IMR-90 (cell line): ENCODE measurements at regions not wholly inside any gene's neighbourhood (a gene's known extent, or its start where the extent isn't known, plus 50 kb on each side); places are given as distances from the start of the nearest gene placed in this dataset.

Source experiments
- ATAC-seq: fragments of 200-7000 bp; cut with Tn5 transposase; 2 replicates; pipeline ENCODE4 v1.9.1; 2020; ENCODE audit warnings: low read depth, mild to moderate bottlenecking, moderate library complexity
- BruUV-seq: library from RNA; stranded (reverse); fragments of 400-500 nt; replicated peaks from 2 replicates; lab custom pipeline; 2021; lab: Mats Ljungman, UMichigan
- CTCF ChIA-PET: fragments of 300-600 bp; formaldehyde crosslinking; extraction: SDS; loops from one replicate; lab custom pipeline; 2021; ENCODE audit warnings: antibody characterized with exemption; lab: Yijun Ruan, JAX
- POLR2A ChIA-PET: fragments of 300-600 bp; sonication (Branson Sonifier 250); formaldehyde crosslinking; loops from one replicate; lab custom pipeline; 2022; ENCODE audit warnings: antibody characterized with exemption; ENCODE audit not compliant: unreplicated experiment; lab: Charles Lee
- DNase-seq: peaks from one replicate; pipeline ENCODE4 v3.0.0; 2013
- H2AFZ ChIP-seq: replicated peaks from 2 replicates; pipeline ENCODE3; 2013; ENCODE audit warnings: low read length, mild to moderate bottlenecking; ENCODE audit not compliant: poor library complexity
- H2AK5ac ChIP-seq: 2 replicates; pipeline ENCODE4 v1.6.1; 2013; ENCODE audit warnings: low read depth, low read length, inconsistent platforms
- H2AK9ac ChIP-seq: replicated peaks from 2 replicates; pipeline ENCODE3; 2013; ENCODE audit warnings: mild to moderate bottlenecking, low read depth, low read length, moderate library complexity; ENCODE audit not compliant: poor library complexity
- H2BK120ac ChIP-seq: 2 replicates; pipeline ENCODE4 v1.6.1; 2013; ENCODE audit warnings: low read depth, low read length, inconsistent platforms
- H2BK15ac ChIP-seq: 3 replicates; pipeline ENCODE4 v1.6.1; 2013; ENCODE audit warnings: low read depth, low read length, inconsistent platforms
- H2BK20ac ChIP-seq: 2 replicates; pipeline ENCODE4 v1.6.1; 2013; ENCODE audit warnings: low read depth, mild to moderate bottlenecking, inconsistent platforms, low read length, moderate library complexity
- H2BK5ac ChIP-seq: 2 replicates; pipeline ENCODE4 v1.6.1; 2013; ENCODE audit warnings: mild to moderate bottlenecking, low read depth, low read length, inconsistent platforms; ENCODE audit not compliant: poor library complexity, severe bottlenecking
- H3K14ac ChIP-seq: replicated peaks from 2 replicates; pipeline ENCODE4 v1.6.1; 2013; ENCODE audit warnings: low read depth, low read length, inconsistent platforms
- H3K18ac ChIP-seq: 2 replicates; pipeline ENCODE4 v1.6.1; 2013; ENCODE audit warnings: low read depth, low read length, control low read depth
- H3K23ac ChIP-seq: 2 replicates; pipeline ENCODE4 v1.6.1; 2013; ENCODE audit warnings: low read depth, low read length, inconsistent platforms
- H3K27ac ChIP-seq: 2 replicates; pipeline ENCODE4 v1.5.1; 2013; ENCODE audit warnings: mild to moderate bottlenecking, control low read depth, low read length; ENCODE audit not compliant: insufficient read depth
- H3K27me3 ChIP-seq: 2 replicates; pipeline ENCODE4 v1.6.1; 2013; ENCODE audit warnings: low read length; ENCODE audit not compliant: control insufficient read depth, insufficient read depth
- H3K36me3 ChIP-seq: 2 replicates; pipeline ENCODE4 v1.6.1; 2013; ENCODE audit warnings: low read length, mixed read lengths; ENCODE audit not compliant: control insufficient read depth, insufficient read depth
- H3K4ac ChIP-seq: 2 replicates; pipeline ENCODE4 v1.6.1; 2013; ENCODE audit warnings: low read depth, low read length, inconsistent platforms
- H3K4me1 ChIP-seq: 2 replicates; pipeline ENCODE4 v1.6.1; 2013; ENCODE audit warnings: low read length, mixed read lengths; ENCODE audit not compliant: control insufficient read depth, insufficient read depth
- H3K4me2 ChIP-seq: 2 replicates; pipeline ENCODE4 v1.6.1; 2013; ENCODE audit warnings: low read depth, mild to moderate bottlenecking, control low read depth, low read length, moderate library complexity
- H3K4me3 ChIP-seq: 2 replicates; pipeline ENCODE4 v1.5.1; 2013; ENCODE audit warnings: low read depth, mild to moderate bottlenecking, control low read depth, low read length, moderate library complexity; ENCODE audit not compliant: insufficient read depth
- H3K56ac ChIP-seq: 2 replicates; pipeline ENCODE4 v1.6.1; 2013; ENCODE audit warnings: low read length, inconsistent platforms; ENCODE audit not compliant: insufficient read depth; ENCODE audit errors: extremely low read depth
- H3K79me1 ChIP-seq, 2 experiments: 2 replicates each; pipeline ENCODE4 v1.6.1; 2013; ENCODE audit warnings: low read length in 2 of 2, inconsistent platforms in 1 of 2, low read depth in 1 of 2
- H3K9ac ChIP-seq: 2 replicates; pipeline ENCODE4 v1.6.1; 2013; ENCODE audit warnings: low read depth, low read length, control low read depth
- H3K9me1 ChIP-seq: 2 replicates; pipeline ENCODE4 v1.6.1; 2013; ENCODE audit warnings: low read length, inconsistent platforms; ENCODE audit not compliant: insufficient read depth
- H3K9me3 ChIP-seq: 2 replicates; pipeline ENCODE4 v1.6.1; 2013; ENCODE audit warnings: low read length; ENCODE audit not compliant: control insufficient read depth, insufficient read depth
- H4K20me1 ChIP-seq: 2 replicates; pipeline ENCODE4 v1.6.1; 2013; ENCODE audit warnings: low read length, inconsistent platforms; ENCODE audit not compliant: insufficient read depth
- H4K5ac ChIP-seq: 2 replicates; pipeline ENCODE4 v1.6.1; 2013; ENCODE audit warnings: mild to moderate bottlenecking, low read depth, low read length, control low read depth
- H4K8ac ChIP-seq, 2 experiments: 2 replicates each; pipeline ENCODE4 v1.6.1; 2013; ENCODE audit warnings: low read depth in 2 of 2, low read length in 2 of 2, control low read depth in 1 of 2, inconsistent platforms in 1 of 2
- H4K91ac ChIP-seq: 2 replicates; pipeline ENCODE4 v1.6.1; 2013; ENCODE audit warnings: low read depth, low read length, inconsistent platforms; ENCODE audit not compliant: insufficient read depth
- FOS ChIP-seq: fragments of 150-350 bp; IDR thresholded peaks from 2 replicates; pipeline ENCODE4 v1.6.1; 2016; ENCODE audit warnings: low read depth, low read length
- MAFK ChIP-seq: IDR thresholded peaks from 2 replicates; pipeline ENCODE4 v1.6.1; 2012; ENCODE audit warnings: low read depth, low read length, improper control_type of control experiment
- NFE2L2 ChIP-seq: fragments of 150-350 bp; IDR thresholded peaks from 2 replicates; pipeline ENCODE4 v1.6.1; 2016; ENCODE audit warnings: low read depth, mild to moderate bottlenecking, low read length
- RAD21 ChIP-seq: IDR thresholded peaks from 2 replicates; pipeline ENCODE4 v1.6.1; 2012; ENCODE audit warnings: low read length, improper control_type of control experiment
- RFX5 ChIP-seq: IDR thresholded peaks from 2 replicates; pipeline ENCODE4 v1.8.0; 2012; ENCODE audit warnings: low read depth, mild to moderate bottlenecking, low read length, moderate library complexity
- WGBS, 2 experiments: methylation state at CpG; one replicate each; pipeline versions ENCODE4 v1.1.5 to v1.1.7; 2013; ENCODE audit warnings: missing lambda C conversion rate in 2 of 2; ENCODE audit not compliant: insufficient read length in 1 of 2; ENCODE audit errors: extremely low coverage in 2 of 2; 5-methylcytosine and 5-hydroxymethylcytosine counted together
- dilution Hi-C: fragments of 300-500 bp; cut with HindIII; formaldehyde crosslinking; loops from one replicate; pipeline ENCODE4 v1.14.3; 2018; ENCODE audit warnings: low sequenced_read_pairs; ENCODE audit not compliant: unreplicated experiment
- in situ Hi-C: fragments of 300-500 bp; cut with MboI; formaldehyde crosslinking; loops from 3 replicates; pipeline ENCODE4 v1.14.3; 2019; ENCODE audit warnings: low sequenced_read_pairs, inconsistent platforms, mixed read lengths
- intact Hi-C: fragments of 100-400 bp; cut with micrococcal nuclease; formaldehyde crosslinking; loops from 2 replicates; pipeline ENCODE4 v1.10.0; 2022
- TF ChIP-seq, protein P1 (sequence below): fragments of 150-350 bp; IDR thresholded peaks from 2 replicates; pipeline ENCODE4 v1.6.1; 2016; ENCODE audit warnings: low read depth, mild to moderate bottlenecking, low read length, moderate library complexity, borderline replicate concordance

GRCh38 chr10:65416094-65416493, 1509.7 kb upstream of the LRRTM3 start:
- in situ Hi-C loops = no loop called here
- no peak overlapping the region for H3K18ac ChIP-seq
- no peak overlapping the region for H2AK5ac ChIP-seq
- H3K4me3 ChIP-seq = no peak overlapping the region
- POLR2A ChIA-PET = no interaction called here
- H3K9ac ChIP-seq = no peak overlapping the region
- H3K27ac ChIP-seq = no peak overlapping the region
- H3K36me3 ChIP-seq = no peaks in the 10 kb centered on the region
- WGBS, 2 experiments = no CpG with 5 or more reads among the region's 1 CpG
- no peaks in the 10 kb centered on the region for H3K9me1 ChIP-seq
- H2BK120ac ChIP-seq = no peak overlapping the region
- no peak overlapping the region for H4K91ac ChIP-seq
- no peak overlapping the region for H2BK15ac ChIP-seq
- no peak overlapping the region for H3K4me2 ChIP-seq
- dilution Hi-C loops = no loop called here
- H2AK9ac ChIP-seq = no peak overlapping the region
- H3K4me1 ChIP-seq = no peaks in the 10 kb centered on the region
- BruUV-seq = no TSS peak
- no peak overlapping the region for H3K14ac ChIP-seq
- H3K4ac ChIP-seq = no peak overlapping the region
- no peak overlapping the region for H2BK5ac ChIP-seq
- H3K79me1 ChIP-seq = no peaks in the 10 kb centered on the region
- no peak for DNase-seq
- no peaks in the 10 kb centered on the region for H3K27me3 ChIP-seq
- no peak overlapping the region for H2AFZ ChIP-seq
- TF ChIP-seq NFE2L2 (no peak), MAFK (no peak), RFX5 (no peak), FOS (no peak), RAD21 (no peak)
- TF ChIP-seq, protein P1, sequence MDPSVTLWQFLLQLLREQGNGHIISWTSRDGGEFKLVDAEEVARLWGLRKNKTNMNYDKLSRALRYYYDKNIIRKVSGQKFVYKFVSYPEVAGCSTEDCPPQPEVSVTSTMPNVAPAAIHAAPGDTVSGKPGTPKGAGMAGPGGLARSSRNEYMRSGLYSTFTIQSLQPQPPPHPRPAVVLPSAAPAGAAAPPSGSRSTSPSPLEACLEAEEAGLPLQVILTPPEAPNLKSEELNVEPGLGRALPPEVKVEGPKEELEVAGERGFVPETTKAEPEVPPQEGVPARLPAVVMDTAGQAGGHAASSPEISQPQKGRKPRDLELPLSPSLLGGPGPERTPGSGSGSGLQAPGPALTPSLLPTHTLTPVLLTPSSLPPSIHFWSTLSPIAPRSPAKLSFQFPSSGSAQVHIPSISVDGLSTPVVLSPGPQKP = no peak
- no peak overlapping the region for H2BK20ac ChIP-seq
- H4K5ac ChIP-seq = no peak overlapping the region
- intact Hi-C loops = no loop called here
- no peak overlapping the region for H3K23ac ChIP-seq
- H3K9me3 ChIP-seq = no peaks in the 10 kb centered on the region
- H4K8ac ChIP-seq = no peak overlapping the region
- no peaks in the 10 kb centered on the region for H4K20me1 ChIP-seq
- no peak overlapping the region for H3K56ac ChIP-seq
- no peak for ATAC-seq
- CTCF ChIA-PET = no interaction called here
